K562 (cell line): ENCODE measurements at regions not wholly inside any gene's neighbourhood (a gene's known extent, or its start where the extent isn't known, plus 50 kb on each side); places are given as distances from the start of the nearest gene placed in this dataset.

ENCODE experiments used
- ATAC-seq: fragments of 200-7000 bp; cut with Tn5 transposase; 3 replicates; pipeline ENCODE4 v1.9.1; 2020; ENCODE audit warnings: moderate library complexity
- BruUV-seq: library from RNA; stranded (reverse); fragments of 400-500 nt; replicated peaks from 2 replicates; lab custom pipeline; 2021; lab: Mats Ljungman, UMichigan
- CTCF ChIA-PET: fragments of 300-600 bp; formaldehyde crosslinking; extraction: SDS; loops from one replicate; lab custom pipeline; 2021; ENCODE audit warnings: low intra/inter-chr PET ratio; lab: Yijun Ruan, JAX
- POLR2A ChIA-PET: fragments of 300-600, 350-650 bp; sonication (Branson Sonifier 250); formaldehyde crosslinking; extraction: SDS; loops from one replicate; lab custom pipeline; 2021; ENCODE audit warnings: antibody characterized with exemption, inconsistent platforms; lab: Yijun Ruan, JAX
- DNase-seq, 4 experiments: peaks; one replicate each; pipeline versions ENCODE4 v3.0.0 to v3.0.0-alpha.2; 2011 to 2018; ENCODE audit warnings: low spot score in 3 of 4, mixed read lengths in 3 of 4; ENCODE audit errors: extremely low read depth in 1 of 4
- FAIRE-seq: peaks from 2 replicates; lab custom pipeline; 2011; peaks lifted over from hg19 to GRCh38; lab: Jason Lieb, UNC
- H2AFZ ChIP-seq: 2 replicates; pipeline ENCODE4 v1.6.0; 2011; ENCODE audit warnings: low read depth, low read length, control low read depth, inconsistent platforms
- H3K27ac ChIP-seq: fragments of 200-600 bp; 3 replicates; pipeline ENCODE4 v1.8.0; 2011; ENCODE audit warnings: low read depth, mild to moderate bottlenecking, control low read depth, inconsistent platforms, low read length, moderate library complexity, mixed read lengths; ENCODE audit errors: extremely low read depth
- H3K27me3 ChIP-seq, 2 experiments: fragments of 300-600 bp in 1 of 2; 2 replicates in 1 of 2; 3 replicates in 1 of 2; pipeline versions ENCODE4 v1.6.0 to v1.8.0; 2011; ENCODE audit warnings: inconsistent platforms in 2 of 2, low read length in 2 of 2, mild to moderate bottlenecking in 1 of 2, mixed read lengths in 1 of 2, moderate library complexity in 1 of 2; ENCODE audit not compliant: control insufficient read depth in 2 of 2, insufficient read depth in 2 of 2
- H3K36me3 ChIP-seq: fragments of 300-600 bp; 3 replicates; pipeline ENCODE4 v1.8.0; 2011; ENCODE audit warnings: mild to moderate bottlenecking, low read length, inconsistent platforms; ENCODE audit not compliant: control insufficient read depth, insufficient read depth
- H3K4me1 ChIP-seq, 2 experiments: fragments of 200-600 bp in 1 of 2; replicated peaks in 1 of 2; 2 replicates in 1 of 2; 3 replicates in 1 of 2; pipeline versions ENCODE4 v1.5.1 to v1.8.0; 2011; ENCODE audit warnings: inconsistent platforms in 2 of 2, low read length in 2 of 2, mild to moderate bottlenecking in 1 of 2, mixed read lengths in 1 of 2, moderate library complexity in 1 of 2; ENCODE audit not compliant: control insufficient read depth in 2 of 2, insufficient read depth in 2 of 2
- H3K4me2 ChIP-seq: 2 replicates; pipeline ENCODE4 v1.6.1; 2011; ENCODE audit warnings: low read length, control low read depth, inconsistent platforms, mixed read lengths; ENCODE audit not compliant: insufficient read depth
- H3K4me3 ChIP-seq: fragments of 200-600 bp; sonication (generic), shearing (Covaris generic); 2 replicates; pipeline ENCODE4 v1.5.1; 2016; ENCODE audit warnings: control low read depth, inconsistent platforms
- H3K79me2 ChIP-seq: fragments of 200-600 bp; 3 replicates; pipeline ENCODE4 v1.8.0; 2011; ENCODE audit warnings: low read length, inconsistent platforms; ENCODE audit not compliant: control insufficient read depth, insufficient read depth
- H3K9ac ChIP-seq, 2 experiments: 2 replicates each; pipeline versions ENCODE4 v1.6.0 to v1.6.1; 2011; ENCODE audit warnings: low read depth in 2 of 2, low read length in 2 of 2, control low read depth in 1 of 2, inconsistent platforms in 1 of 2, mild to moderate bottlenecking in 1 of 2, mixed read lengths in 1 of 2; ENCODE audit not compliant: insufficient read depth in 1 of 2
- H3K9me1 ChIP-seq: one replicate; pipeline ENCODE4 v1.6.0; 2011; ENCODE audit warnings: inconsistent platforms, mild to moderate bottlenecking, low read length, moderate library complexity; ENCODE audit not compliant: control insufficient read depth, insufficient read depth
- H3K9me3 ChIP-seq: replicated peaks from 2 replicates; pipeline ENCODE4 v1.5.1; 2011; ENCODE audit warnings: low read depth, low read length, inconsistent platforms; ENCODE audit not compliant: control insufficient read depth, insufficient read depth
- H4K20me1 ChIP-seq: replicated peaks from 2 replicates; pipeline ENCODE4 v1.6.1; 2011; ENCODE audit warnings: low read length, inconsistent platforms, mixed read lengths; ENCODE audit not compliant: control insufficient read depth, insufficient read depth
- EP300 ChIP-seq: IDR thresholded peaks from 2 replicates; pipeline ENCODE4 v1.6.1; 2012; ENCODE audit warnings: low read length, improper control_type of control experiment
- GABPA ChIP-seq: fragments of 200-800 bp; sonication (Bioruptor generic); conservative IDR thresholded peaks from 2 replicates; pipeline ENCODE4 v1.6.1; 2016; ENCODE audit warnings: low read depth, missing genetic modification characterization, missing compliant biosample characterization
- PURB ChIP-seq: sonication (generic); formaldehyde crosslinking; IDR thresholded peaks from 2 replicates; pipeline ENCODE4 v1.9.0; 2021; ENCODE audit warnings: low read depth, mild to moderate bottlenecking, missing genetic modification reagents
- RB1 ChIP-seq: fragments of 450-650 bp; IDR thresholded peaks from 2 replicates; pipeline ENCODE4 v1.6.1; 2017; ENCODE audit warnings: low read depth, mild to moderate bottlenecking
- TRIM28 ChIP-seq: fragments of 450-650 bp; IDR thresholded peaks from 2 replicates; pipeline ENCODE4 v1.6.1; 2017
- ZNF318 ChIP-seq, 2 experiments: fragments of 450-650 bp; IDR thresholded peaks; 2 replicates each; pipeline ENCODE4 v1.6.1; 2016; ENCODE audit warnings: mild to moderate bottlenecking in 2 of 2, borderline replicate concordance in 1 of 2, low read depth in 1 of 2, moderate library complexity in 1 of 2
- ZNF695 ChIP-seq: fragments of 450-650 bp; formaldehyde crosslinking; IDR thresholded peaks from 2 replicates; pipeline ENCODE4 v1.4.0; 2020; ENCODE audit warnings: mild to moderate bottlenecking, moderate library complexity
- WGBS: fragments of 100-300 bp; shearing (Covaris generic); methylation state at CpG from one replicate; pipeline ENCODE4 v1.1.6; 2016; ENCODE audit warnings: low coverage, mixed read lengths; ENCODE audit not compliant: insufficient coverage; ENCODE audit errors: missing lambda C conversion rate; 5-methylcytosine and 5-hydroxymethylcytosine counted together
- in situ Hi-C: fragments of 300-500 bp; cut with MboI; formaldehyde crosslinking; loops from 4 replicates; pipeline ENCODE4 v1.15.0; 2018; ENCODE audit warnings: inconsistent platforms, mixed read lengths
- intact Hi-C: fragments of 100-400 bp; cut with micrococcal nuclease; formaldehyde crosslinking; loops from 2 replicates; pipeline ENCODE4 v1.14.2; 2022
- TF ChIP-seq, protein P1 (sequence below): fragments of 250-450 bp; sonication (Bioruptor Pico); IDR thresholded peaks from 2 replicates; pipeline ENCODE4 v1.5.0; 2021

- no peaks in the 10 kb centered on the region for H3K9me3 ChIP-seq
- H3K36me3 ChIP-seq = no peaks in the 10 kb centered on the region
- H3K4me1 ChIP-seq = peaks cover 0 to 9% of the 10 kb centered on the region in 2 experiments; a peak in 2 of 5 replicates
- H3K9me1 ChIP-seq = no peaks in the 10 kb centered on the region
- no peak for FAIRE-seq
- H3K27me3 ChIP-seq = peaks cover 17 to 66% of the 10 kb centered on the region in 2 experiments; a peak in 4 of 5 replicates
- ChIA-PET CTCF (no interaction called here), POLR2A (no interaction called here)
- TF ChIP-seq RB1 (no peak), GABPA (tag) (no peak), TRIM28 (no peak), EP300 (no peak), ZNF318 (IDR thresholded peaks at IDR 0.05; ENCODE audit: borderline replicate concordance in 1 of 2, low read depth in 1 of 2) (no peak), ZNF695 (no peak), PURB (CRISPR knock-in tag) (no peak)
- TF ChIP-seq, protein P1, sequence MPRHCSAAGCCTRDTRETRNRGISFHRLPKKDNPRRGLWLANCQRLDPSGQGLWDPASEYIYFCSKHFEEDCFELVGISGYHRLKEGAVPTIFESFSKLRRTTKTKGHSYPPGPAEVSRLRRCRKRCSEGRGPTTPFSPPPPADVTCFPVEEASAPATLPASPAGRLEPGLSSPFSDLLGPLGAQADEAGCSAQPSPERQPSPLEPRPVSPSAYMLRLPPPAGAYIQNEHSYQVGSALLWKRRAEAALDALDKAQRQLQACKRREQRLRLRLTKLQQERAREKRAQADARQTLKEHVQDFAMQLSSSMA (CRISPR knock-in tag) = no peak
- in situ Hi-C loops = no loop called here
- H4K20me1 ChIP-seq = no peaks in the 10 kb centered on the region; the same call in 1 of the 2 replicates
- no peaks in the 10 kb centered on the region for H3K79me2 ChIP-seq
- BruUV-seq = no TSS peak
- H3K27ac ChIP-seq = no peak overlapping the region
- ATAC-seq = no peak
- WGBS = 0% methylated on average over 8 of the region's 8 CpGs
- DNase-seq = no peak
- H3K9ac ChIP-seq = no peak overlapping the region
- no peak overlapping the region for H3K4me2 ChIP-seq
- H3K4me3 ChIP-seq = no peak overlapping the region
- H2AFZ ChIP-seq = no peak overlapping the region
- intact Hi-C loops = no loop called here
Observed at GRCh38 chr6:169991031-169991390, 239.6 kb downstream of the ERMARD start.
